Right cardiac atrium (tissue), 5 donors: ENCODE measurements at regions not wholly inside any gene's neighbourhood (a gene's known extent, or its start where the extent isn't known, plus 50 kb on each side); places are given as distances from the start of the nearest gene placed in this dataset.
"Not testable (repeated sequence)": the region's sequence is repeated elsewhere in the genome, so short reads cannot be mapped to it uniquely, and the experiment has no call there.

Source experiments
- ATAC-seq, 2 donors: fragments of 200-7000 bp; cut with Tn5 transposase; one replicate each; pipeline versions ENCODE4 v1.8.0 to v1.9.1; 2020; ENCODE audit warnings: moderate library complexity in 2 of 2, mild to moderate bottlenecking in 1 of 2
- DNase-seq, 3 donors: peaks; one replicate each; pipeline ENCODE4 v3.0.0-alpha.2; 2020
- H3K27ac ChIP-seq: one replicate; pipeline ENCODE4 v1.5.1; 2013; ENCODE audit warnings: mild to moderate bottlenecking, low read length, control low read depth, moderate library complexity
- H3K27me3 ChIP-seq: one replicate; pipeline ENCODE4 v1.6.1; 2013; ENCODE audit not compliant: control insufficient read depth, insufficient read depth
- H3K4me1 ChIP-seq: one replicate; pipeline ENCODE4 v1.6.1; 2013; ENCODE audit warnings: low read length; ENCODE audit not compliant: control insufficient read depth, insufficient read depth
- H3K4me3 ChIP-seq: one replicate; pipeline ENCODE4 v1.5.1; 2013; ENCODE audit warnings: low read length, control low read depth
- H3K9me3 ChIP-seq: one replicate; pipeline ENCODE4 v1.6.1; 2013; ENCODE audit warnings: low read length; ENCODE audit not compliant: control insufficient read depth
- WGBS: extraction: QIAGEN DNeasy Blood & Tissue Kit; methylation state at CpG from one replicate; pipeline ENCODE4 v1.1.7; 2013; 5-methylcytosine and 5-hydroxymethylcytosine counted together
- intact Hi-C, 4 donors: fragments of 100-400 bp; cut with DNase I; formaldehyde crosslinking; loops; one replicate each; pipeline versions ENCODE4 v1.11.0 to v1.14.0; 2022 to 2023
- donor health status: healthy with polysubstance abuse.
- donor health status: DM: no; HTN: yes; CAD: no.
- donor health status: DM: no; HTN: no; CAD: no.
- donor health status: DM: no; HTN: yes; CAD: no; lungs with severe emphysema.
- donor health status: DM: yes; HTN: yes; CAD: no.

- Histone ChIP-seq H3K27ac (no peak overlapping the region), H3K9me3 (no peaks in the 10 kb centered on the region), H3K4me1 (no peaks in the 10 kb centered on the region), H3K27me3 (no peaks in the 10 kb centered on the region), H3K4me3 (no peak overlapping the region)
- ATAC-seq = no peak
- WGBS = 73% methylated on average over 2 of the region's 2 CpGs
- intact Hi-C loops = no loop called here
- DNase-seq = no peak
These were observed 405.4 kb upstream of the TECRL start for GRCh38 chr4:64814616-64815015.

GRCh38 chr4:64807821-64808220 lies 398.6 kb upstream of the TECRL start:
- Histone ChIP-seq H3K4me3 (no peak overlapping the region), H3K4me1 (no peaks in the 10 kb centered on the region), H3K27ac (no peak overlapping the region), H3K9me3 (no peaks in the 10 kb centered on the region), H3K27me3 (no peaks in the 10 kb centered on the region)
- intact Hi-C loops = no loop called here
- ATAC-seq (no peak), DNase-seq (no peak)
- WGBS = 46% methylated on average over 2 of the region's 2 CpGs

- intact Hi-C loops = no loop called here
- Histone ChIP-seq H3K9me3 (no peaks in the 10 kb centered on the region), H3K27me3 (no peaks in the 10 kb centered on the region), H3K27ac (no peak overlapping the region), H3K4me3 (no peak overlapping the region), H3K4me1 (no peaks in the 10 kb centered on the region)
- DNase-seq (no peak), ATAC-seq (no peak)
- 76% methylated on average over 7 of the region's 7 CpGs for WGBS
These were observed 390.5 kb upstream of the TECRL start for GRCh38 chr4:64799751-64800150.

- H3K27me3 ChIP-seq, intact Hi-C loops, ATAC-seq, H3K4me1 ChIP-seq, H3K27ac ChIP-seq, H3K4me3 ChIP-seq, DNase-seq, H3K9me3 ChIP-seq: not testable (repeated sequence)
- WGBS = 88% methylated on average over 4 of the region's 4 CpGs
These were observed 389.6 kb upstream of the TECRL start for GRCh38 chr4:64798828-64799227.

- ATAC-seq (no peak), DNase-seq (no peak)
- H3K27ac ChIP-seq = no peak overlapping the region
- intact Hi-C loops = no loop called here
- H3K9me3 ChIP-seq = no peaks in the 10 kb centered on the region
- H3K4me1 ChIP-seq = no peaks in the 10 kb centered on the region
- WGBS = 74% methylated on average over 2 of the region's 2 CpGs
- H3K4me3 ChIP-seq = no peak overlapping the region
- no peaks in the 10 kb centered on the region for H3K27me3 ChIP-seq
These were observed 387.3 kb upstream of the TECRL start for GRCh38 chr4:64796581-64796980.

- Histone ChIP-seq H3K9me3 (no peaks in the 10 kb centered on the region), H3K27me3 (no peaks in the 10 kb centered on the region), H3K4me3 (no peak overlapping the region), H3K4me1 (no peaks in the 10 kb centered on the region), H3K27ac (no peak overlapping the region)
- ATAC-seq (no peak), DNase-seq (no peak)
- WGBS = 3% methylated on average over 1 of the region's 1 CpG
- intact Hi-C loops = no loop called here
These were observed 374.9 kb upstream of the TECRL start for GRCh38 chr4:64784125-64784524.

GRCh38 chr4:64781737-64782326 lies 372.6 kb upstream of the TECRL start:
- no peaks in the 10 kb centered on the region for H3K9me3 ChIP-seq
- DNase-seq (no peak), ATAC-seq (no peak)
- H3K27me3 ChIP-seq = no peaks in the 10 kb centered on the region
- WGBS = 17% methylated on average over 3 of the region's 3 CpGs
- no peak overlapping the region for H3K27ac ChIP-seq
- H3K4me1 ChIP-seq = no peaks in the 10 kb centered on the region
- H3K4me3 ChIP-seq = no peak overlapping the region
- intact Hi-C loops = no loop called here

- 31% methylated on average over 5 of the region's 5 CpGs for WGBS
- no peak for ATAC-seq
These were observed 371.4 kb upstream of the TECRL start for GRCh38 chr4:64780664-64781063.

GRCh38 chr4:64777286-64777685 lies 368.0 kb upstream of the TECRL start:
- Histone ChIP-seq H3K27ac (no peak overlapping the region), H3K27me3 (no peaks in the 10 kb centered on the region), H3K9me3 (no peaks in the 10 kb centered on the region), H3K4me3 (no peak overlapping the region), H3K4me1 (no peaks in the 10 kb centered on the region)
- 75% methylated on average over 3 of the region's 3 CpGs for WGBS
- DNase-seq (no peak), ATAC-seq (no peak)
- intact Hi-C loops = no loop called here

More at GRCh38 chr4:64780664-64781063, 371.4 kb upstream of the TECRL start:
- H3K27me3 ChIP-seq = no peaks in the 10 kb centered on the region
- no peaks in the 10 kb centered on the region for H3K9me3 ChIP-seq
- intact Hi-C loops = no loop called here
- no peak overlapping the region for H3K4me3 ChIP-seq
- no peaks in the 10 kb centered on the region for H3K4me1 ChIP-seq
- no peak overlapping the region for H3K27ac ChIP-seq
- no peak for DNase-seq

GRCh38 chr4:64776820-64777219 lies 367.6 kb upstream of the TECRL start:
- DNase-seq (no peak), ATAC-seq (no peak)
- H3K4me3 ChIP-seq = no peak overlapping the region
- intact Hi-C loops = no loop called here
- no peaks in the 10 kb centered on the region for H3K4me1 ChIP-seq
- no peaks in the 10 kb centered on the region for H3K9me3 ChIP-seq
- H3K27me3 ChIP-seq = no peaks in the 10 kb centered on the region
- 75% methylated on average over 2 of the region's 2 CpGs for WGBS
- no peak overlapping the region for H3K27ac ChIP-seq

- intact Hi-C loops = no loop called here
- no peak for ATAC-seq
- DNase-seq = no peak
- Histone ChIP-seq H3K4me1 (no peaks in the 10 kb centered on the region), H3K27ac (no peak overlapping the region), H3K9me3 (no peaks in the 10 kb centered on the region), H3K4me3 (no peak overlapping the region), H3K27me3 (no peaks in the 10 kb centered on the region)
- 81% methylated on average over 3 of the region's 3 CpGs for WGBS
These were observed 365.4 kb upstream of the TECRL start for GRCh38 chr4:64774626-64775025.

GRCh38 chr4:64771149-64771548 lies 361.9 kb upstream of the TECRL start:
- 67% methylated on average over 2 of the region's 2 CpGs for WGBS
- intact Hi-C loops = no loop called here

More at GRCh38 chr4:64771149-64771548, 361.9 kb upstream of the TECRL start:
- Histone ChIP-seq H3K27ac (no peak overlapping the region), H3K27me3 (no peaks in the 10 kb centered on the region), H3K9me3 (no peaks in the 10 kb centered on the region), H3K4me1 (no peaks in the 10 kb centered on the region), H3K4me3 (no peak overlapping the region)
- ATAC-seq = no peak
- DNase-seq = no peak
